Heart left ventricle (tissue), 13 donors: ENCODE measurements at regions not wholly inside any gene's neighbourhood (a gene's known extent, or its start where the extent isn't known, plus 50 kb on each side); places are given as distances from the start of the nearest gene placed in this dataset.

ENCODE experiments used
- POLR2A ChIP-seq, 2 donors: fragments of 450-650 bp; IDR thresholded peaks; one replicate each; pipeline ENCODE4 v1.6.1; 2017; ENCODE audit warnings: antibody characterized with exemption in 2 of 2, mild to moderate bottlenecking in 2 of 2, moderate library complexity in 2 of 2
- TF ChIP-seq, protein P1 (sequence below), 12 donors: fragments of 200-600 bp; sonication (generic) in 4 of 12; IDR thresholded peaks; one replicate each; pipeline versions ENCODE4 v1.5.0 to v1.8.0; 2018 to 2022; ENCODE audit warnings: antibody characterized with exemption in 12 of 12, mild to moderate bottlenecking in 5 of 12
- donor health status: ischemic (EF 13 %, LVEDD 7.1; RV severe dilation, severe dysfunction).
- donor health status: DM: no; HTN: yes; CAD: no.
- donor health status: DM: no; HTN: no; CAD: no.
- donor health status: ischemic (EF 25% LVEDD 6.9; RV normal size, moderate dysfunction).
- donor health status: ischemic (EF 25% LVEDD 5.7; RV mildly dilated, moderate dysfunction).
- donor health status: ischemic (EF 35%, LVEDD 5.7; RV mildly dilated, moderate dysfunction).
- donor health status: nonischemic (EF 11% LVEDD 7.7; RV severe dilation, severe dysfunction).
- donor health status: DM: yes; HTN: yes; CAD: no.
- donor health status: PGD.
- donor health status: ischemic (EF 29% LVEDD 5.4; RV normal size, mild dysfunction).
- donor health status: nonischemic (EF 23%, LVEDD 6.1; RV moderate dilation, normal function).

DNA sequence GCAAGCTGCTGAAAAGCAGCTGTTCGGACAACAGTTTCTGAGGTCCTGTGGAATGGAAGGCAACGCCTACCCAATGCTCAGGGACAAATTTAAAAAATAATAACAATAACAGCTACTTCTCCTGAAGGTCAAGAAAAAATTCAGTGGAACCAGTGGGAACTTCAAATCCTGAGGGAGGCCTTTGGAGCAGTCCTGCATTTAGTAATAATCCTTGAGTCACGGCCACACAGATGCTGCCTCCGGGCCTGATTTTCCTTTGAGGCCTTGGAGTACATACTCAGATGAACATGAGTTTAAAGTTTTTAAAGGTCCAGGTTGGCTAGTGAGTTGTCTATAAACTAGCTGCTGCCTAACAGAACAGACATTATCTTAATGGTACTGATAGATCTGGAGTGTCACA is 268.0 kb downstream of the MSRB3 start:
- TF ChIP-seq, protein P1, sequence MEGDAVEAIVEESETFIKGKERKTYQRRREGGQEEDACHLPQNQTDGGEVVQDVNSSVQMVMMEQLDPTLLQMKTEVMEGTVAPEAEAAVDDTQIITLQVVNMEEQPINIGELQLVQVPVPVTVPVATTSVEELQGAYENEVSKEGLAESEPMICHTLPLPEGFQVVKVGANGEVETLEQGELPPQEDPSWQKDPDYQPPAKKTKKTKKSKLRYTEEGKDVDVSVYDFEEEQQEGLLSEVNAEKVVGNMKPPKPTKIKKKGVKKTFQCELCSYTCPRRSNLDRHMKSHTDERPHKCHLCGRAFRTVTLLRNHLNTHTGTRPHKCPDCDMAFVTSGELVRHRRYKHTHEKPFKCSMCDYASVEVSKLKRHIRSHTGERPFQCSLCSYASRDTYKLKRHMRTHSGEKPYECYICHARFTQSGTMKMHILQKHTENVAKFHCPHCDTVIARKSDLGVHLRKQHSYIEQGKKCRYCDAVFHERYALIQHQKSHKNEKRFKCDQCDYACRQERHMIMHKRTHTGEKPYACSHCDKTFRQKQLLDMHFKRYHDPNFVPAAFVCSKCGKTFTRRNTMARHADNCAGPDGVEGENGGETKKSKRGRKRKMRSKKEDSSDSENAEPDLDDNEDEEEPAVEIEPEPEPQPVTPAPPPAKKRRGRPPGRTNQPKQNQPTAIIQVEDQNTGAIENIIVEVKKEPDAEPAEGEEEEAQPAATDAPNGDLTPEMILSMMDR (IDR thresholded peaks at IDR 0.05): no peak
- no peak for TF ChIP-seq POLR2A (IDR thresholded peaks at IDR 0.05)
